K562 (cell line): ENCODE measurements at regions not wholly inside any gene's neighbourhood (a gene's known extent, or its start where the extent isn't known, plus 50 kb on each side); places are given as distances from the start of the nearest gene placed in this dataset.
A peak's percentile ranks its signal among the peaks of the same experiment; 100 is the strongest.

Experiments
- ATF1 ChIP-seq, 2 experiments: fragments of 450-650 bp in 1 of 2; IDR thresholded peaks; 2 replicates each; pipeline ENCODE4 v1.6.1; 2016; ENCODE audit warnings: missing compliant biosample characterization in 1 of 2, missing genetic modification characterization in 1 of 2
- ELF1 ChIP-seq: fragments of 200-800 bp; sonication (Bioruptor generic); IDR thresholded peaks from 2 replicates; pipeline ENCODE4 v1.6.1; 2016; ENCODE audit warnings: missing genetic modification characterization, missing compliant biosample characterization
- ELK1 ChIP-seq: sonication (generic); formaldehyde crosslinking; IDR thresholded peaks from 2 replicates; pipeline ENCODE4 v1.8.1; 2022; ENCODE audit warnings: missing genetic modification reagents
- EP400 ChIP-seq: fragments of 450-650 bp; IDR thresholded peaks from 2 replicates; pipeline ENCODE4 v1.6.1; 2017; ENCODE audit warnings: antibody characterized with exemption, mild to moderate bottlenecking, moderate library complexity
- FOSL1 ChIP-seq: fragments of 200-800 bp; sonication (Bioruptor generic); conservative IDR thresholded peaks from 2 replicates; pipeline ENCODE4 v1.6.1; 2016; ENCODE audit warnings: missing genetic modification characterization, missing compliant biosample characterization
- HDGF ChIP-seq: fragments of 450-650 bp; IDR thresholded peaks from 2 replicates; pipeline ENCODE4 v1.6.1; 2016
- ILK ChIP-seq: fragments of 450-650 bp; IDR thresholded peaks from 2 replicates; pipeline ENCODE4 v1.6.1; 2016; ENCODE audit warnings: missing genetic modification characterization, low read depth, mild to moderate bottlenecking, missing compliant biosample characterization, moderate library complexity, borderline replicate concordance
- KLF13 ChIP-seq: fragments of 450-650 bp; IDR thresholded peaks from 2 replicates; pipeline ENCODE4 v1.6.1; 2016; ENCODE audit warnings: missing genetic modification characterization, low read depth, mild to moderate bottlenecking, missing compliant biosample characterization, moderate library complexity, borderline replicate concordance
- MAFF ChIP-seq: IDR thresholded peaks from 2 replicates; pipeline ENCODE4 v1.6.1; 2012; ENCODE audit warnings: low read length, improper control_type of control experiment
- MCM7 ChIP-seq, 2 experiments: fragments of 450-650 bp; IDR thresholded peaks; 2 replicates each; pipeline ENCODE4 v1.6.1; 2016 to 2018
- POLR3A ChIP-seq: IDR thresholded peaks from 2 replicates; pipeline ENCODE4 v1.6.1; 2011; ENCODE audit warnings: borderline replicate concordance, mild to moderate bottlenecking, moderate library complexity; ENCODE audit not compliant: insufficient read length, insufficient read depth; ENCODE audit errors: extremely low read depth
- SAFB2 ChIP-seq: fragments of 200-400 bp; formaldehyde crosslinking; IDR thresholded peaks from 2 replicates; pipeline ENCODE4 v1.6.1; 2018; ENCODE audit warnings: borderline replicate concordance, low read length, low read depth, moderate library complexity; ENCODE audit not compliant: severe bottlenecking
- SAP30 ChIP-seq: fragments of 200-600 bp; sonication (generic); IDR thresholded peaks from 2 replicates; pipeline ENCODE4 v1.6.1; 2012; ENCODE audit warnings: borderline replicate concordance, low read depth, mild to moderate bottlenecking, moderate library complexity, low read length, control low read depth, inconsistent platforms; ENCODE audit not compliant: insufficient read depth, poor library complexity, severe bottlenecking
- SIN3B ChIP-seq: fragments of 450-650 bp; IDR thresholded peaks from 2 replicates; pipeline ENCODE4 v1.6.1; 2017; ENCODE audit warnings: low read depth, mild to moderate bottlenecking, moderate library complexity
- SRSF9 ChIP-seq: fragments of 200-400 bp; formaldehyde crosslinking; IDR thresholded peaks from 2 replicates; pipeline ENCODE4 v1.6.1; 2017; ENCODE audit warnings: low read depth, low read length, borderline replicate concordance
- SUPT5H ChIP-seq: fragments of 450-650 bp; IDR thresholded peaks from 2 replicates; pipeline ENCODE4 v1.6.1; 2016
- TAF7 ChIP-seq: fragments of 450-650 bp; IDR thresholded peaks from 2 replicates; pipeline ENCODE4 v1.6.1; 2016; ENCODE audit warnings: missing genetic modification characterization, missing compliant biosample characterization
- U2AF1 ChIP-seq: fragments of 200-400 bp; formaldehyde crosslinking; optimal IDR thresholded peaks from 2 replicates; pipeline ENCODE3; 2017; ENCODE audit warnings: mild to moderate bottlenecking, low read depth, low read length, moderate library complexity
- ZNF740 ChIP-seq, 3 experiments: fragments of 200-800 bp in 1 of 3; sonication (Bioruptor generic) in 1 of 3; sonication (generic) in 1 of 3; formaldehyde crosslinking in 1 of 3; IDR thresholded peaks; 2 replicates each; pipeline versions ENCODE4 v1.6.1 to v1.8.0; 2016 to 2022; ENCODE audit warnings: mild to moderate bottlenecking in 2 of 3, missing compliant biosample characterization in 2 of 3, missing genetic modification characterization in 2 of 3, missing genetic modification reagents in 1 of 3
- TF ChIP-seq, protein P1 (sequence below): fragments of 450-650 bp; IDR thresholded peaks from 2 replicates; pipeline ENCODE4 v1.6.1; 2016; ENCODE audit warnings: missing biosample characterization, missing genetic modification characterization
- TF ChIP-seq, protein P2 (sequence below): fragments of 250-450 bp; sonication (Bioruptor Pico); IDR thresholded peaks from 2 replicates; pipeline ENCODE4 v1.8.0; 2021; ENCODE audit warnings: borderline replicate concordance, mild to moderate bottlenecking, moderate library complexity; ENCODE audit not compliant: poor library complexity, severe bottlenecking
- TF ChIP-seq, protein P3 (sequence below): fragments of 250-450 bp; sonication (Bioruptor Pico); IDR thresholded peaks from 2 replicates; pipeline ENCODE4 v1.5.1; 2021; ENCODE audit warnings: mild to moderate bottlenecking

- TF ChIP-seq KLF13 (peak; percentile 96), ELF1 (no peak), SUPT5H (no peak), ATF1 (CRISPR knock-in tag; IDR thresholded peaks at IDR 0.05) (no peak), ATF1 (tag; IDR thresholded peaks at IDR 0.05) (peak; percentile 82), FOSL1 (tag) (peak; percentile 89), ZNF740 (CRISPR knock-in tag; IDR thresholded peaks at IDR 0.05) (no peak), ZNF740 (tag; IDR thresholded peaks at IDR 0.05) (peak in 1 of 2 experiments; percentile 98; a peak in 2 of 4 replicates), POLR3A (no peak), SAP30 (no peak), SRSF9 (no peak), EP400 (0 out of 2 replicates have a peak, but pooled peaks have one; percentile 38), HDGF (no peak), U2AF1 (no peak), MAFF (no peak), SAFB2 (no peak), TAF7 (tag) (peak; percentile 85), ILK (tag) (peak; percentile 96), SIN3B (no peak), ELK1 (CRISPR knock-in tag) (no peak), MCM7 (IDR thresholded peaks at IDR 0.05) (no peak)
- TF ChIP-seq, protein P1, sequence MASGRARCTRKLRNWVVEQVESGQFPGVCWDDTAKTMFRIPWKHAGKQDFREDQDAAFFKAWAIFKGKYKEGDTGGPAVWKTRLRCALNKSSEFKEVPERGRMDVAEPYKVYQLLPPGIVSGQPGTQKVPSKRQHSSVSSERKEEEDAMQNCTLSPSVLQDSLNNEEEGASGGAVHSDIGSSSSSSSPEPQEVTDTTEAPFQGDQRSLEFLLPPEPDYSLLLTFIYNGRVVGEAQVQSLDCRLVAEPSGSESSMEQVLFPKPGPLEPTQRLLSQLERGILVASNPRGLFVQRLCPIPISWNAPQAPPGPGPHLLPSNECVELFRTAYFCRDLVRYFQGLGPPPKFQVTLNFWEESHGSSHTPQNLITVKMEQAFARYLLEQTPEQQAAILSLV, result peak; percentile 100
- TF ChIP-seq, protein P2, sequence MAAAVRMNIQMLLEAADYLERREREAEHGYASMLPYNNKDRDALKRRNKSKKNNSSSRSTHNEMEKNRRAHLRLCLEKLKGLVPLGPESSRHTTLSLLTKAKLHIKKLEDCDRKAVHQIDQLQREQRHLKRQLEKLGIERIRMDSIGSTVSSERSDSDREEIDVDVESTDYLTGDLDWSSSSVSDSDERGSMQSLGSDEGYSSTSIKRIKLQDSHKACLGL, result peak; percentile 62
- TF ChIP-seq, protein P3, sequence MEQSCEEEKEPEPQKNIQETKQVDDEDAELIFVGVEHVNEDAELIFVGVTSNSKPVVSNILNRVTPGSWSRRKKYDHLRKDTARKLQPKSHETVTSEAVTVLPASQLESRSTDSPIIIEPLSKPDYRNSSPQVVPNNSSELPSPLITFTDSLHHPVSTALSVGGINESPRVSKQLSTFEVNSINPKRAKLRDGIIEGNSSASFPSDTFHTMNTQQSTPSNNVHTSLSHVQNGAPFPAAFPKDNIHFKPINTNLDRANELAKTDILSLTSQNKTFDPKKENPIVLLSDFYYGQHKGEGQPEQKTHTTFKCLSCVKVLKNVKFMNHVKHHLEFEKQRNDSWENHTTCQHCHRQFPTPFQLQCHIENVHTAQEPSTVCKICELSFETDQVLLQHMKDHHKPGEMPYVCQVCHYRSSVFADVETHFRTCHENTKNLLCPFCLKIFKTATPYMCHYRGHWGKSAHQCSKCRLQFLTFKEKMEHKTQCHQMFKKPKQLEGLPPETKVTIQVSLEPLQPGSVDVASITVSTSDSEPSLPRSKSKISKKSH (CRISPR knock-in tag), result no peak
Observed at GRCh38 chr1:8122477-8123407, 96.6 kb upstream of the ERRFI1 start (continued).
